ENCODE measurements at regions not wholly inside any gene's neighbourhood (a gene's known extent, or its start where the extent isn't known, plus 50 kb on each side); places are given as distances from the start of the nearest gene placed in this dataset.

- TF ChIP-seq EGR1 (IDR thresholded peaks at IDR 0.05) (no peak), MAX (IDR thresholded peaks at IDR 0.05) (no peak), EP300 (IDR thresholded peaks at IDR 0.05; ENCODE audit: borderline replicate concordance) (no peak), NFIC (IDR thresholded peaks at IDR 0.05) (no peak)
Measured at GRCh38 chr2:83665894-83666293, 793.2 kb downstream of the SUCLG1 start.

GRCh38 chr2:83665154-83665553 lies 793.9 kb downstream of the SUCLG1 start:
- no peak for TF ChIP-seq TEAD4 (IDR thresholded peaks at IDR 0.05)
- TF ChIP-seq CREB1 (IDR thresholded peaks at IDR 0.05; ENCODE audit: low read depth): no peak
- no peak for TF ChIP-seq YY1 (IDR thresholded peaks at IDR 0.05; ENCODE audit: low read depth)
- no peak for TF ChIP-seq EGR1 (IDR thresholded peaks at IDR 0.05)
- TF ChIP-seq RAD21 (IDR thresholded peaks at IDR 0.05; ENCODE audit: low read depth): no peak
- TF ChIP-seq MAX (IDR thresholded peaks at IDR 0.05): no peak
- TF ChIP-seq REST (IDR thresholded peaks at IDR 0.05; ENCODE audit: low read depth): no peak
- no peak for TF ChIP-seq FOXM1 (IDR thresholded peaks at IDR 0.05; ENCODE audit: borderline replicate concordance, low read depth)
- TF ChIP-seq EP300 (IDR thresholded peaks at IDR 0.05; ENCODE audit: borderline replicate concordance): no peak
- TF ChIP-seq TAF1 (IDR thresholded peaks at IDR 0.05; ENCODE audit: low read depth): no peak
- no peak for TF ChIP-seq USF1 (IDR thresholded peaks at IDR 0.05)

GRCh38 chr2:83661711-83662110 lies 797.4 kb downstream of the SUCLG1 start:
- TF ChIP-seq YY1 (IDR thresholded peaks at IDR 0.05; ENCODE audit: low read depth): no peak
- no peak for TF ChIP-seq ZBTB7A (IDR thresholded peaks at IDR 0.05; ENCODE audit: low read depth)

- no peak for TF ChIP-seq EP300 (IDR thresholded peaks at IDR 0.05; ENCODE audit: borderline replicate concordance)
- no peak for TF ChIP-seq MAX (IDR thresholded peaks at IDR 0.05)
- TF ChIP-seq NFIC (IDR thresholded peaks at IDR 0.05): no peak
- no peak for TF ChIP-seq EGR1 (IDR thresholded peaks at IDR 0.05)
- TF ChIP-seq TEAD4 (IDR thresholded peaks at IDR 0.05): no peak
Measured at GRCh38 chr2:83654091-83654611, 804.9 kb downstream of the SUCLG1 start.

GRCh38 chr2:83650898-83651297 lies 808.2 kb downstream of the SUCLG1 start:
- TF ChIP-seq TCF12 (IDR thresholded peaks at IDR 0.05; ENCODE audit: low read depth): no peak

GRCh38 chr2:83650161-83650560 lies 808.9 kb downstream of the SUCLG1 start:
- no peak for TF ChIP-seq RAD21 (IDR thresholded peaks at IDR 0.05; ENCODE audit: low read depth)
- TF ChIP-seq EP300 (IDR thresholded peaks at IDR 0.05; ENCODE audit: borderline replicate concordance): no peak

GRCh38 chr2:83640506-83640905 lies 818.6 kb downstream of the SUCLG1 start:
- TF ChIP-seq YY1 (IDR thresholded peaks at IDR 0.05; ENCODE audit: low read depth): no peak

GRCh38 chr2:83633423-83633822 lies 825.7 kb downstream of the SUCLG1 start:
- no peak for TF ChIP-seq FOXM1 (IDR thresholded peaks at IDR 0.05; ENCODE audit: borderline replicate concordance, low read depth)

GRCh38 chr2:83630351-83630750 lies 828.7 kb downstream of the SUCLG1 start:
- TF ChIP-seq EGR1 (IDR thresholded peaks at IDR 0.05): no peak
- no peak for TF ChIP-seq USF1 (IDR thresholded peaks at IDR 0.05)
- TF ChIP-seq CEBPB (IDR thresholded peaks at IDR 0.05): no peak
- TF ChIP-seq TAF1 (IDR thresholded peaks at IDR 0.05; ENCODE audit: low read depth): no peak
- no peak for TF ChIP-seq NFIC (IDR thresholded peaks at IDR 0.05)
- no peak for TF ChIP-seq TEAD4 (IDR thresholded peaks at IDR 0.05)
- TF ChIP-seq RAD21 (IDR thresholded peaks at IDR 0.05; ENCODE audit: low read depth): no peak
- TF ChIP-seq ZBTB7A (IDR thresholded peaks at IDR 0.05; ENCODE audit: low read depth): no peak
- no peak for TF ChIP-seq TCF12 (IDR thresholded peaks at IDR 0.05; ENCODE audit: low read depth)
- no peak for TF ChIP-seq YY1 (IDR thresholded peaks at IDR 0.05; ENCODE audit: low read depth)
- TF ChIP-seq MAX (IDR thresholded peaks at IDR 0.05): no peak
- no peak for TF ChIP-seq CREB1 (IDR thresholded peaks at IDR 0.05; ENCODE audit: low read depth)
